ENCODE measurements at regions not wholly inside any gene's neighbourhood (a gene's known extent, or its start where the extent isn't known, plus 50 kb on each side); places are given as distances from the start of the nearest gene placed in this dataset.

DNA sequence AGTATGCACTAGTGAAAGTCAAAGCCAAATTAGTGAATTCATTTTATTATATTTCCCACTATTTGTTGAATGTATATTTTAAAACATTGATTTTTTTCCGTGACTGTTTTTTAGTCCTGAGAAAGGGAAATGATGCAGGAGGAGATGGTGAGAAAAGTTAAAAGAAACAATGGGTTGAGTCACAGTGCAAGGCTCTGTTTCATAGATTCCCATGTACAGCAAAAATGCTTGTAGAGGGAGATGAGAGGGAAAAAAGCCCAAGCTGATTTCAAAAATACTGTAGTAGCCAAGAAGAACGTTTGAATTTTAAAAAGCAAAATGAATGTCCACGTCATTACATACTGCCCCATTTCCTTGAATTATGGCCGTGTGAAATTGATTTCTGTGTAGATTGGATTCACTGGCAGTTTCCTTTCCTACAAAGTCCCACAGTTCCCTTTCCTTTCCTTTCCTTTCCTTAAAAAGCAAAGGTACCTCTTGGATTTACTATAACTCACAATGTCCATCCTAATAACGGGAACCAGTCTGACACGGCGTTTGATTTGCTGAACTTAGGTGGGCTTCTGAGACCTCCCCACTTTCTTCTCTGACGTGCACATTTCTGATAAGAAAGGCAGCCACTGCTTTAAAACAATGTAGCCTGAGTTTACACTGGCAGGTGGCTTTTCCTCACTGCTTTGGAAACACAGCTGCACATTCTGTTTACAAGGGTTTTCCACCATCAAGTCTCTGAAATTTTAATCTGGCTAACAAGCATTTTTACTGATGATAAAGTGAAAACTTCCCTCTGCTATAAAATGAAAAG, 63.7 kb downstream of the SPCS3 start:
- peaks cover 3 to 6% of the 10 kb centered on the region in 2 donors for H3K27me3 Mint-ChIP-seq
- no peaks in the 10 kb centered on the region for H3K36me3 Mint-ChIP-seq
- H3K4me1 Mint-ChIP-seq = no peaks in the 10 kb centered on the region
- DNase-seq (no peak), ATAC-seq (replicated peaks) (no peak)
- no peak overlapping the region for H3K4me3 Mint-ChIP-seq
- no peak overlapping the region for H3K27ac Mint-ChIP-seq
- H3K9me3 Mint-ChIP-seq = no peaks in the 10 kb centered on the region

DNA sequence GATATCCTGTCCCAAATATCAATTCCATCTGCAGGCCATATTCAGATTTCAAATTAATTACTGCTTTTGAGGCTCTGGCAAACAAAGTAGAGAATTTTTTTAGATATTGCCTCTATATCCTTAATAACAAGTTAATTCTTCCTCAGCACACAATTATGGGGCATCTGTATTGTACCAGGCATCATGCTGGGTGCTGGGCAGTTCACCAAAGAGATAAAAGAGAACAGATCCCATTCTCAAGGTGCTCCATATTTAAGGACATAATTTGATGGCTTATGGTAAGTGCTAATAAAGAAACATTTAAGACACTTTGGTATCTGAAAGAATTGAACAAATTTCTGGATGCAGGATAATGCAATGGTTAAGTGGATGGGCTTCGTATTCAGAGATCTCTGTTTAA, 65.8 kb downstream of the SPCS3 start:
- Mint-ChIP-seq H3K9me3 (no peaks in the 10 kb centered on the region), H3K27me3 (peaks cover 0 to 2% of the 10 kb centered on the region in 2 donors), H3K4me3 (no peak overlapping the region), H3K36me3 (no peaks in the 10 kb centered on the region), H3K27ac (no peak overlapping the region), H3K4me1 (no peaks in the 10 kb centered on the region)
- ATAC-seq (replicated peaks) (no peak), DNase-seq (no peak)

DNA sequence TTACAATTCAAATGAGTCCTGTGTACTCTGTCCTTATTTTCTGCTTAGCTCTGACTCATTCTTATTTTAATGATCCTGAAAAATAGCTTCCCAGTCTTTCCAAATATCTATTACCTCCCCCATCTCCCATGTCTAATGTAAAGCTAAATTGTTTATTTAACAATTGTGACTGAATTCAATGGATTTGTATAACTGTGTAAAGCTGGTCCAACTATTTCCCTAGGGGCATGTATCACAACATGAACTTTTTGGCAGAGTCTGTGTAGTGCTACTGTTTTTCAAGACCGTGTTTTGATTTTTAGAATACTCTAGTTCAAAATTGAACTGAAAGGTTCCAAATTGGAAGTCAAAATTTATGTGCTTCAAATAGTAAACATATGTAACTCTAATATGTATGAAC, 67.8 kb downstream of the SPCS3 start:
- no peak for DNase-seq
- Mint-ChIP-seq H3K4me1 (no peaks in the 10 kb centered on the region), H3K9me3 (no peaks in the 10 kb centered on the region), H3K27ac (no peak overlapping the region), H3K36me3 (no peaks in the 10 kb centered on the region), H3K4me3 (no peak overlapping the region), H3K27me3 (no peaks in the 10 kb centered on the region)
- ATAC-seq (replicated peaks) = no peak

DNA sequence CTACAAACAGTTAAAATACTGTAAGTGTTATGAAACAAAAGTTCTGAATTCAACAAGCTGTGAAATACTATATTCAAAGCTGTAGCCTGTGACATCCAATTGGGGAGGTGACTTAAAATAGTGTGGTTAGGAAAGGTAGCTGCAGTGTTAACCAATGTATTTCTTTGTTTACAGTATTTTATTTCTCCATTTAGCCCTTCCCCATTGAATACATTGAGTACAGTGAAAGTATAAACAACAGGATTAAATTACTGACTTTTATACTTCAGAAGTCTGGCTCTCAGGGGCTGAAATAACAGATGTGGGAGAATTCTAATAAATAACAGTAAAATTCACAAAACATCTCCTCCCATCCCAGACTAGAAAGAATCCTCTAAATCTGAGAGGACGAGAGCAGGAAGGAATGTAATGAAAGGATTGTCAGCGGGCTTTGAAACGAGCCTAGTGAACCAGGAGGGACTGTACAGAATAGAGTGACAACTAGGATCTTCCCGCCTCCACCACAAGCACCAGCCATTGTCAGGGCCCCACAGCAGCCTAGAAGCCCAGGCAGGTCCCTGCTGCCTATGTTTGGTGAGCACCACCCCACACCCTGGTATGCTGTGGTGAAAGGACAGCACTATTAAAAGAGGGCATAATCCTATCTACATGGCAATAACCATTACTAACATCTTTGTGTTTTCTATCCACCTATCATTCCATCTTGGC, 73.7 kb downstream of the SPCS3 start:
- ATAC-seq (replicated peaks) = no peak
- H3K27ac Mint-ChIP-seq = no peak overlapping the region
- no peaks in the 10 kb centered on the region for H3K27me3 Mint-ChIP-seq
- H3K9me3 Mint-ChIP-seq = peaks cover 0 to 1% of the 10 kb centered on the region in 2 donors
- no peaks in the 10 kb centered on the region for H3K4me1 Mint-ChIP-seq
- no peak for DNase-seq
- H3K36me3 Mint-ChIP-seq = no peaks in the 10 kb centered on the region
- H3K4me3 Mint-ChIP-seq = no peak overlapping the region

DNA sequence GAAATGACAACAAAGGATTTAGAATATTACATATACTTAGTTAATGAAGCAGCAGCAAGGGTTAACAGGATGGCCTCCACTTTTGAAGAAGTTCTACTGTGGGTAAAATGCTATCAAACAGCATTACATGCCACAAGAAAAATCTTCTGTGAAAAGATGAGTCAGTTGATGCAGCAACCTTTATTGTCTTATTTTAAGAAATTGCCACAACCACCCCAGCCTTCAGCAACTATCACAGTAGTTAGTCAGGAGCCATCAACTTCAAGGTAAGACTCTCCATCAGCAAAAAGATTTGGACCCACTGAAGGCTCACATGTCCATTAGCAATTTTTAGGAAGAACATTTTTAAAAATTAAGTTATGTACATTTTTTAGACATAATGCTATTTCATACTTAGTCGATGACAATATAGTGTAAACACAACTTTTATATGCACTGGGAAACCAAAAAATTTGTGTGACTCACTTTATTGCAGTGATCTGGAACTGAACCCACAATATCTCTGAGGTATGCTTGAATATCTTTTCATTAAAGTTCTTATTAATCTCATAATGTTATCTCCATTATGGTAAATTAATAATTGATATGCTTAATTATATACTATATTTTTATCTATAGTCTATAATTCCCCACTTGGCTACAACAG, 81.2 kb downstream of the SPCS3 start:
- peaks cover 0 to 3% of the 10 kb centered on the region in 2 donors for H3K9me3 Mint-ChIP-seq
- no peak for ATAC-seq (replicated peaks)
- no peaks in the 10 kb centered on the region for H3K27me3 Mint-ChIP-seq
- no peak overlapping the region for H3K27ac Mint-ChIP-seq
- no peak overlapping the region for H3K4me3 Mint-ChIP-seq
- H3K36me3 Mint-ChIP-seq = no peaks in the 10 kb centered on the region
- no peak for DNase-seq
- H3K4me1 Mint-ChIP-seq = no peaks in the 10 kb centered on the region

DNA sequence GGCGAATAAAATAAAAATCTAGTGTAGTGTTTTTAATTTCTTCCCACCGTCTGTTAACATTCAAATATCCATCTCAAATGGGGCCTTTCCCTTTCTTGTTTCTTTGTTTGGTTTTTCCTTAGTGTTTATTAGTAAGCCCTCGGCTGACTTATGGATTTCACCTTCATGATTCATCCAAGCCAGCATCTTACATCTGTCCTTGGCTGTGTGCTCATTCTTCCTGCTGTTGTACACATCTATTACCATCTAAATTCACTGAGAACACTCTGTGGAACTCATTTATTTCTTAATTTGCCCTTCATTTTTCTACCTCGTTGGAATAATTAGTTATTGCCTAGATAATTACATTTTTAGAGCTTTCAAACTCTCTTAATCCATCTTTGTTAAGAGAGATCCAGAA, 84.9 kb downstream of the SPCS3 start:
- Mint-ChIP-seq H3K27ac (no peak overlapping the region), H3K4me1 (no peaks in the 10 kb centered on the region), H3K36me3 (no peaks in the 10 kb centered on the region), H3K9me3 (peaks cover 0 to 2% of the 10 kb centered on the region in 2 donors), H3K27me3 (no peaks in the 10 kb centered on the region), H3K4me3 (no peak overlapping the region)
- no peak for ATAC-seq (replicated peaks)
- DNase-seq = no peak

DNA sequence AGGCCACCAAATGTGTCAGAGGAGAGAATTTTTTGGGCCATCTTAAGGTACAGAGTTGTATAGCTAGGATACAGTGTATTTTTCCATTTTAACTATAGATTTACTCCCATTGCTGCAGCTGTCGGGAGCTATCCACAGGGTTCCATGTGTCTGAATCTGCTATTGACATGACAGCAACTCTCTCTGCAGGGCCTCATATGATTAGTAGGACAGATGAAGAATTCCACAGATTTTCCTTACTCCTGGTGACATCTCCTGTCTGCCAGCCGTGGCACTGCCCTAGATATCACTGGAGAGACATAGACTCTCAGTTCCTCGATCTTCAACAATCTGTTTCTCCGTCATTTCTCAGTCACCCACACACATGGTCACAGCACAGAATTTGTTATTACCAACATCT, 86.5 kb downstream of the SPCS3 start:
- DNase-seq (no peak), ATAC-seq (replicated peaks) (no peak)
- Mint-ChIP-seq H3K4me1 (no peaks in the 10 kb centered on the region), H3K27ac (no peak overlapping the region), H3K4me3 (no peak overlapping the region), H3K36me3 (no peaks in the 10 kb centered on the region), H3K9me3 (no peaks in the 10 kb centered on the region), H3K27me3 (no peaks in the 10 kb centered on the region)

DNA sequence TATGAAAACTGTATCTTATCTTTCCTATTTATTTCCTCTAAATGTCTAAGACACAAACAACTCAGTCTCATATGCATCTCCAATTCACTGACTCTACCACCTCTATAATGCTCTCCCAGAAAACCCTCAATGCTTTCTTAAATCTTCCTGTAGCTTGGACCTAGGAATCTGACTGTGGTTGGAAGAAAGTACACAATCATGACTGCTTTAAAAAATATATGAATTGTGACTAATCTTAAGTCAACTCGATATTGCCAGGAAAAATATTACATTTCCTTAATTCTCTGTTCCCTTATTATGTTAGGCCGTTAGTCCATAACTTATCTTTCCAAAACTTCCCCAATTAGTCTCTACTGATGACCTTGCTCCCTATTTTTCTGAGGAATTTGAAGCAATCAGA, 87.0 kb downstream of the SPCS3 start:
- no peak for DNase-seq
- Mint-ChIP-seq H3K4me3 (no peak overlapping the region), H3K27me3 (no peaks in the 10 kb centered on the region), H3K9me3 (peaks cover 0 to 2% of the 10 kb centered on the region in 2 donors), H3K4me1 (no peaks in the 10 kb centered on the region), H3K27ac (no peak overlapping the region), H3K36me3 (no peaks in the 10 kb centered on the region)
- no peak for ATAC-seq (replicated peaks)

DNA sequence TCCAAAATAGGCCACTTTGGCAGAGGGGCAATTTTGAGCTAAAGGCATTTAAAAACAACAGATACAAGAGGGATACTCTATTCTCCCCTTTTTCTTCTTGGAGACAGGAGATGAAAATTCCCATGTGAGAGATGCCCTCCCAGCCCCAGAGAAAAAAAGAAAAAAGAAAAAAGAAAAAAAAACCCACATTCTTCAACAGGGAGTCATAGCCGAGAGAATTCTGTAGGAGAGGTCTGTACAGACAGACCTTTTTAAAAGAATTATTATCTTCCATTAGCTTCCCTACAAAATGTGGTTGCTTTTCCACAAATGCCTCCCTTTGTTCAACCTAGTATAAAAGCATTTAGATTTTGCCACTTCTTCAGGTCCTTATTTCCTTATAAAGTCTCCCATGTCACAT, 89.9 kb downstream of the SPCS3 start:
- no peak overlapping the region for H3K4me3 Mint-ChIP-seq
- no peak for DNase-seq
- H3K27ac Mint-ChIP-seq = no peak overlapping the region
- H3K36me3 Mint-ChIP-seq = no peaks in the 10 kb centered on the region
- ATAC-seq (replicated peaks) = no peak
- no peaks in the 10 kb centered on the region for H3K4me1 Mint-ChIP-seq
- no peaks in the 10 kb centered on the region for H3K27me3 Mint-ChIP-seq
- H3K9me3 Mint-ChIP-seq = peaks cover 0 to 2% of the 10 kb centered on the region in 2 donors

DNA sequence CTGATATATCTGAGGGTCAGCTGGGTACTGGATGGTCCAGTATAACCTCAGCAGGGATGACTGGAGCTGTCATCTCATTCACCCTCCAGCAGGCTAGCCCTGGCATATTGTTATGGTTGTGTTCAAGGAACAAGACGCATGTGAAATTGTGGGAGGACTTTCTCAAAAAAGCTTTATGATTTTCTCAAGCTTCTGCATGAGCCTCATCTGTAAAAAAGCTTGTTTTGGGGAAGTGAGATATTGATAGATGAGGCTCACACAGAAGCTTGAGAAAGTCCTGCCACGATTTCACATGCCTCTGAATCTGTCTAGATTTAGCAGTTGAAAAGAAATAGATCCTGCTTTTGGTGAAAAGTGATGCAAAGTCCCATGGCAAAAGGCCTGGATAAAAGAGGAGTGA, 93.4 kb downstream of the SPCS3 start:
- Mint-ChIP-seq H3K4me3 (no peak overlapping the region), H3K27ac (no peak overlapping the region), H3K27me3 (peaks cover 3 to 10% of the 10 kb centered on the region in 2 donors), H3K4me1 (no peaks in the 10 kb centered on the region), H3K9me3 (peaks cover 0 to 4% of the 10 kb centered on the region in 2 donors), H3K36me3 (no peaks in the 10 kb centered on the region)
- DNase-seq (no peak), ATAC-seq (replicated peaks) (no peak)

DNA sequence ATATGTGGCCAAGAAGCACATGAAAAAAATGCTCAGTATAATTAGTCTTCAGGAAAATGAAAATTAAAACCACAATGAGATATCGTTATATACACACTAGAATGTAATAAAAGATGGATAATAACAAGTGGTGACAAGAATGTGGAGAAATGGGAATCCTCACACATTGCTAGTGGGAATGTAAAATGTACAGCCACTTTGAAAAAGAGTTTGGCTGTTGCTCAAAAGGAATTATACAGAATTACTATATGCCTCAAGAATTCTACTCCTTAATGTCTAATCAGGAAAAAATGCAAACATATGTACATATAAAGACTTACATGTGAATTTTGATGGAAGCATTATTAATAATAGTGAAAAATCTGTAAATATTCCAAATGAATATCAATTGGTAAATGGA, 102.2 kb downstream of the SPCS3 start:
- no peak overlapping the region for H3K27ac Mint-ChIP-seq
- peaks cover 0 to 2% of the 10 kb centered on the region in 2 donors for H3K9me3 Mint-ChIP-seq
- peaks cover 0 to 8% of the 10 kb centered on the region in 2 donors for H3K27me3 Mint-ChIP-seq
- H3K4me1 Mint-ChIP-seq = no peaks in the 10 kb centered on the region
- no peak for ATAC-seq (replicated peaks)
- H3K36me3 Mint-ChIP-seq = no peaks in the 10 kb centered on the region
- no peak for DNase-seq
- H3K4me3 Mint-ChIP-seq = no peak overlapping the region

DNA sequence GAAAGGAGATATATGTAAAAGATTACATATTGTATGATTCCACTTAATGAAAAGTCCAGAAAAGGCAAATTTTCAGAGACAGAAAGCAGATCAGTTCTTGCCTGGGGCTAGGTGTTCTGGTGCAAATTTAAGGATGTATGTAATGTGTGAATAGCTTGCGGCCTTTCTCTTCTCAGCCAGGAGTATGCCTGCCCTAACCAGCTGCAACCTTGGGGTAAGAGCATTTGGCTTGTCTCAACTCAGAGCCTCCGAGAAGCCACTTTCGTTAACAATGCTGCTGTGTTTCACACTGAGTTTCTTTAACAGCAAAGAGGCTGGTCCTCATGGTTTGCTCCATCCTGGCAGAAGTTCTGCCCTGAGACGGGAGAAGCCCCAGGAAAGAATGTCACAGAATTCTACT, 102.7 kb downstream of the SPCS3 start:
- DNase-seq (no peak), ATAC-seq (replicated peaks) (no peak)
- Mint-ChIP-seq H3K27ac (no peak overlapping the region), H3K9me3 (no peaks in the 10 kb centered on the region), H3K36me3 (no peaks in the 10 kb centered on the region), H3K27me3 (peaks cover 0 to 3% of the 10 kb centered on the region in 2 donors), H3K4me3 (no peak overlapping the region), H3K4me1 (no peaks in the 10 kb centered on the region)

DNA sequence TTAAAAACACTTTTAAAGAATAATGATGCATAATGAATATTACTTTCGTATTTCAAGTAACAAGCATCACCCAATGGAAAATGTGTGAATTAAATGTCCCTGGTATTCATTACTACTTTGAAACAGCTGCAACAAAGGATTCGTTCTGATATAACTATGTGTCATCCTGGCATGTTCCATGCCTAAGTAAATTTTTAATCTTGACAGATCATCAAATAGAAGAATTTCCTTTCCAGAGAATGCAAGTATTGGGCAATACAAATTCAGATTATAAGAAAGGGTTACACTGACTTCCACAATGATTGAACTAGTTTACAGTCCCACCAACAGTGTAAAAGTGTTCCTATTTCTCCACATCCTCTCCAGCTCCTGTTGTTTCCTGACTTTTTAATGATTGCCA, 105.3 kb downstream of the SPCS3 start:
- Mint-ChIP-seq H3K36me3 (no peaks in the 10 kb centered on the region), H3K9me3 (no peaks in the 10 kb centered on the region), H3K4me3 (no peak overlapping the region), H3K27me3 (no peaks in the 10 kb centered on the region), H3K4me1 (no peaks in the 10 kb centered on the region), H3K27ac (no peak overlapping the region)
- ATAC-seq (replicated peaks) = no peak
- no peak for DNase-seq

DNA sequence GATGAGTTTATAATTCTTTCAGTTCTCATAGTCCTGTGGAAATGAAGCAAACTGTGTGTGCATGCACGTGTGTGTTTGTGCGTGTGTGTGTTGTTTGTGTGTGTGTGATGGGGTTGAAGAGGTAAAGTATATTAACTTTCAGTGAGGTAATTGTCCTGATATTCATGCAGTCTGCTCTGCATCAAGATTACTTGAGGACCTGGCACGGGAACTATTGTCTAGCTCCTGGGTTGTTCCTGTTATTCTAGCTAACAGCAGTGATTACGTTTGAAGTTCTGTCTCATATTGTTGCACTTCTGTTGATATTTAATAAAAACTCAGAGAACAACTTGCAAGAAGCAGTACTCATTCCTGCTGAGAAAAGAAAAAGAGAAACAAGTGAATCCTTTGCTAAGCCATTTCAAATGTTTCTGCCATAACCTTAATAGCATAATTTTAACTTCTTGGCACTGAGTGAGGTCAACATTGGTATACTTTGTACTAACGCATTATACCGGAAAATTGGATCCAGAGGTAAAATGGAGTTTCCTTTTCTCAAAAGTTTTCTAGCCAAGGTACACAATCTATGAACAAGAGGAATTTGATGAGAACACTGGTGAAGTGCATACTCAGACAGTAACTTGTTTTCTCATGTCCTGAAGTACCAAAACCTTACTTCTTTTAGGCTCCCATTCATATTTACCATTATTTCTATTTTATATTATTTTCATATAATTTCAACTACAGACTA, 113.2 kb downstream of the SPCS3 start:
- no peak for ATAC-seq (replicated peaks)
- Mint-ChIP-seq H3K27ac (no peak overlapping the region), H3K36me3 (no peaks in the 10 kb centered on the region), H3K4me1 (peaks cover 0 to 5% of the 10 kb centered on the region in 2 donors), H3K4me3 (no peak overlapping the region), H3K27me3 (no peaks in the 10 kb centered on the region), H3K9me3 (peaks cover 0 to 4% of the 10 kb centered on the region in 2 donors)
- no peak for DNase-seq

All from stimulated activated naive B cell treated with anti-CD40 and anti-IgM and Interleukin-4, amounts not matched to agents 10 μg/mL and 1 μg/mL and 100 μg/mL, for 72 hours (primary cell).